Nephron progenitor cell (in vitro differentiated cells): ENCODE measurements at regions not wholly inside any gene's neighbourhood (a gene's known extent, or its start where the extent isn't known, plus 50 kb on each side); places are given as distances from the start of the nearest gene placed in this dataset.
A peak's percentile ranks its signal among the peaks of the same experiment; 100 is the strongest.
"Not testable (repeated sequence)": the region's sequence is repeated elsewhere in the genome, so short reads cannot be mapped to it uniquely, and the experiment has no call there.

Source experiments
- DNase-seq: peaks from one replicate; pipeline ENCODE4 v3.0.0; 2021
- H3K27ac Mint-ChIP-seq: 2 replicates; pipeline ENCODE4 v1.8.0; 2021; ENCODE audit warnings: mild to moderate bottlenecking, moderate library complexity, mixed read lengths
- H3K27me3 Mint-ChIP-seq: 2 replicates; pipeline ENCODE4 v1.8.0; 2021; ENCODE audit warnings: mild to moderate bottlenecking, low read depth, mixed read lengths; ENCODE audit not compliant: poor library complexity
- H3K36me3 Mint-ChIP-seq: 2 replicates; pipeline ENCODE4 v1.8.0; 2021; ENCODE audit warnings: low read depth, mixed read lengths
- H3K4me1 Mint-ChIP-seq: 2 replicates; pipeline ENCODE4 v1.8.0; 2021; ENCODE audit warnings: mixed read lengths
- H3K4me3 Mint-ChIP-seq: 2 replicates; pipeline ENCODE4 v1.8.0; 2021; ENCODE audit warnings: mild to moderate bottlenecking, moderate library complexity, mixed read lengths
- H3K9me3 Mint-ChIP-seq: 2 replicates; pipeline ENCODE4 v1.8.0; 2021; ENCODE audit warnings: mild to moderate bottlenecking, moderate library complexity, mixed read lengths
- TF ChIP-seq, protein P1 (sequence below): fragments of 200-600 bp; sonication (generic); IDR thresholded peaks from 2 replicates; pipeline ENCODE4 v1.5.0; 2021; ENCODE audit warnings: antibody characterized with exemption

DNA sequence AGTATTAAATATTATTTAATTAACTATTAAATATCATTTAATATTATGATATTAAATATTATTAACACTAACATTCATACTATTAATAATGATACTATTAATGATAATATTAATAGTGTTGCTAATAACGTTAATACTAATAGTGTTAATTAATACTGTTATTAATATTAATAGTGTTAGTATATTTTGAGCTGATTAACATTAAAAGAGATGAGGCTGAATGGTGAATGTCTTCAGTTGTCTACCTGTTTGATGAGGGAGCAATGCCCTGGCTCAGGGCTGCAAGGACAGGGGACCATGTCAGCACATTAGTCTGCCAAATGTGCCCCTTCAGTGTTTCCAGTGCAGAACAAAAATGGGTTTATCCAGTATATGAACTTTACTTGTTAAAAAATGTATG, 96.6 kb upstream of the PLEKHG1 start:
- Mint-ChIP-seq H3K27me3 (peaks cover 10% of the 10 kb centered on the region), H3K9me3 (peaks cover 23% of the 10 kb centered on the region), H3K4me3 (no peak overlapping the region), H3K27ac (no peak overlapping the region), H3K4me1 (peaks cover 5% of the 10 kb centered on the region), H3K36me3 (no peaks in the 10 kb centered on the region)
- DNase-seq: no peak
- TF ChIP-seq, protein P1, sequence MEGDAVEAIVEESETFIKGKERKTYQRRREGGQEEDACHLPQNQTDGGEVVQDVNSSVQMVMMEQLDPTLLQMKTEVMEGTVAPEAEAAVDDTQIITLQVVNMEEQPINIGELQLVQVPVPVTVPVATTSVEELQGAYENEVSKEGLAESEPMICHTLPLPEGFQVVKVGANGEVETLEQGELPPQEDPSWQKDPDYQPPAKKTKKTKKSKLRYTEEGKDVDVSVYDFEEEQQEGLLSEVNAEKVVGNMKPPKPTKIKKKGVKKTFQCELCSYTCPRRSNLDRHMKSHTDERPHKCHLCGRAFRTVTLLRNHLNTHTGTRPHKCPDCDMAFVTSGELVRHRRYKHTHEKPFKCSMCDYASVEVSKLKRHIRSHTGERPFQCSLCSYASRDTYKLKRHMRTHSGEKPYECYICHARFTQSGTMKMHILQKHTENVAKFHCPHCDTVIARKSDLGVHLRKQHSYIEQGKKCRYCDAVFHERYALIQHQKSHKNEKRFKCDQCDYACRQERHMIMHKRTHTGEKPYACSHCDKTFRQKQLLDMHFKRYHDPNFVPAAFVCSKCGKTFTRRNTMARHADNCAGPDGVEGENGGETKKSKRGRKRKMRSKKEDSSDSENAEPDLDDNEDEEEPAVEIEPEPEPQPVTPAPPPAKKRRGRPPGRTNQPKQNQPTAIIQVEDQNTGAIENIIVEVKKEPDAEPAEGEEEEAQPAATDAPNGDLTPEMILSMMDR: no peak

DNA sequence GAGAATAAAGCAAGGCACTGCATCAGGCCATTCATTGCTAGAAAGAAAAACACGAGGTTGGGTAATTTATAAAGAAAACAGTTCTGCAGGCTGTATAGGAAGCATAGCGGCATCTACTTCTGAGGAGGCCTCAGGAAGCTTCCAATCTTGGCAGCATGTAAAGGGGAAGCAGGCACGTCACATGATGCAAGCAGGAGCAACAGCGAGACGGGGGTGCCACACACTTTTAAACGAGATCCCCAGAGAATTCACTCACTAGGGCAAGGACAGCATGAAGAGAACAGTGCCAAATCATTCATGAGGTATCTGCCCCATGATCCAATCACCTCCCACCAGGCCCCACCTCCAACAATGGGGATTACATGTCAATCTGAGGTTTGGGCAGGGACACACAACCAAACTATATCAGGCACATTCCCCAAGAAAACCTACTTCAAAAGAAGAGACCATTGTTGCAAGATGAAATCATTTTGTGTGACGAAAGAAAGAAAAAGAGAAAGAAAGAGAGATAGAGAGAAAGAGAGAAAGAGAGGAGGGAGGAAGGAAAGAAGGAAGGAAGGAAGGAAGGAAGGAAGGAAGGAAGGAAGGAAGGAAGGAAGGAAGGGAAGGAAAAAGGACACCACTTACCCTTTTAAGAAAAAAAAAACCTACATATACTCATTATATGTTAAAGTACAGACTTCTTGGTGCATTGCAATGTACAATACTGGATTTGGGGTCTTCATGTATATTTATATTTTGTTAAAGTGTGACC, 95.9 kb upstream of the PLEKHG1 start:
- peaks cover 5% of the 10 kb centered on the region for H3K4me1 Mint-ChIP-seq
- peaks cover 7% of the 10 kb centered on the region for H3K27me3 Mint-ChIP-seq
- no peaks in the 10 kb centered on the region for H3K36me3 Mint-ChIP-seq
- DNase-seq: no peak
- TF ChIP-seq, protein P1: no peak
- H3K27ac Mint-ChIP-seq: no peak overlapping the region
- H3K9me3 Mint-ChIP-seq: peaks cover 26% of the 10 kb centered on the region
- no peak overlapping the region for H3K4me3 Mint-ChIP-seq

DNA sequence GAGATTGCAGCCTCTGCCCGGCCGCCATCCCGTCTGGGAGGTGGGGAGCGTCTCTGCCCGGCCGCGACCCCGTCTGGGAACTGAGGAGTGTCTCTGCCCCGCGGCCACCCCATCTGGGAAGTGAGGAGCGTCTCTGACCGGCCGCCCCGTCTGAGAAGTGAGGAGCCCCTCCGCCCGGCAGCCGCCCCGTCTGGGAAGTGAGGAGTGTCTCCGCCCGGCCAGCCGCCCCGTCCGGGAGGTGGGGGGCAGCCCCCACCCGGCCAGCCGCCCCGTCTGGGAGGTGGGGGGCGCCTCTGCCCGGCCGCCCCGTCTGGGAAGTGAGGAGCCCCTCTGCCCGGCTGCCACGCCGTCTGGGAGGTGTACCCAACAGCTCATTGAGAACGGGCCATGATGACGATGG, 92.3 kb upstream of the PLEKHG1 start:
- H3K36me3 Mint-ChIP-seq, H3K27me3 Mint-ChIP-seq, H3K27ac Mint-ChIP-seq, H3K4me3 Mint-ChIP-seq, H3K4me1 Mint-ChIP-seq, DNase-seq: not testable (repeated sequence)
- H3K9me3 Mint-ChIP-seq: peaks cover 27% of the 10 kb centered on the region

DNA sequence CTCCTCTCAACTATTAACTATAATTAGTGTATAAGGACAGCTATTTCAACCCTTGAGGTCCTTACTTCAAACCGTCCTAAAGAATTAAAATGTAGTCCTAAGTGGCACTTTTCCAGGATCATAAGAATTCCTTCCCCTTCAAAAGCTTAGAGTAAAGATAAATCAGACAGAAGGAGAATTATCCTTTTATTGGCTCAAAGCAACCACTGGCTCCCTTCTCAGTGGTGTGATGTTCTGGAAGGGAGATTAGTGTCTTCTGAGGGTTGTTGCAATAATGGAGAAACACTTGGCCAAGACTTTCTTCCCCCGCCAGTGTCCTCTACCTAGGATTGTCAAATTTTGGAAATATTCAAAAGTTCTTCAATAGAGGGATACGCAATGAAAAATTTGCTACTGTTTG, 89.1 kb upstream of the PLEKHG1 start:
- no peak overlapping the region for H3K4me3 Mint-ChIP-seq
- no peak for DNase-seq
- TF ChIP-seq, protein P1: no peak
- H3K27me3 Mint-ChIP-seq: no peaks in the 10 kb centered on the region
- peaks cover 12% of the 10 kb centered on the region for H3K4me1 Mint-ChIP-seq
- H3K36me3 Mint-ChIP-seq: no peaks in the 10 kb centered on the region
- no peak overlapping the region for H3K27ac Mint-ChIP-seq
- peaks cover 23% of the 10 kb centered on the region for H3K9me3 Mint-ChIP-seq

DNA sequence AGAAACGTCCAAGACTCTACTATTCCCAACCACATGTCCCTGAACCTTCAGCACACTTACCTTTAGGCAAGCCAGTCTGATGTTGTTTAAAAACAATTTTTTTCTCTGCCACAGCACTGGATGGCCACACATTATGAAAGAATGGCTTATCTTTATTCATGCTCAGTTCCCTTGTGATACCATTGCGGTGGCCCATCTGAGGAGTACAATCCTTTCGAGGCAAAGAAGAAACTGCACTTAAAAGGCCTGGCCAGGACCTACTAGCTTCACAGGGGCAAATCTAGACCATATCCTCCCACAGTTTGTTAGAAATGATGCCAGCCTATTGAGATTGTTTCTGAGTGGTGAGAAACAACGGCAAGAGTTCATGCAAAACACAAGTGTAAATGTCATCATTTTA, 88.4 kb upstream of the PLEKHG1 start:
- Mint-ChIP-seq H3K9me3 (peaks cover 18% of the 10 kb centered on the region), H3K4me1 (peaks cover 16% of the 10 kb centered on the region), H3K4me3 (no peak overlapping the region), H3K27me3 (no peaks in the 10 kb centered on the region), H3K36me3 (no peaks in the 10 kb centered on the region), H3K27ac (no peak overlapping the region)
- no peak for DNase-seq
- TF ChIP-seq, protein P1: no peak

DNA sequence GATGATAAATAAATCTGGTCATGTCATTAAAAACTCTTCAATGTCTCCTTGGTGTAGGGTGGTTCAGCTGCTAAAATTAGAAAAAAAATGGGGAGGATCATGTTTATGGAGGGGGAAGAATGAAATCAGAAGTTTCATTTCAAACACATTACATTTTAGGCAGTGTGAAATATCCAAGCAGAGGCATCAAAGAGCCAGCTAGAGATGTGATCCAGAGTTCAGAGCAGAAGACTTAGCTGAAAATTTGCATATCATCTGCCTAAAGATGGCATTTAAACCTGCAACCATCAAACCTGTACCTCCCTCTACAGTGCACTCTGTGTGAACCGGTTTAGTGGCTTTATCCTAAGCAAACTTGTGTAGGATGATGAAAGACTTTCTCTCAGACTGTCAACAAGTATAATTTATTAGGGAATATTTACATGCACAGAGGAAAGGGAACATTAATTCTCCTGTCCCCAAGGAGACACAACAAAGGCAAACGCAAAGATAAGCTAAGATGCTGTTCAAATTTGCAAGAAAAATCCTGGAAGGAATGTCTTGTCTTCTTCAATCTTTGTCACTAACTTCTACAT, 84.8 kb upstream of the PLEKHG1 start:
- peaks cover 4% of the 10 kb centered on the region for H3K27me3 Mint-ChIP-seq
- no peak for DNase-seq
- TF ChIP-seq, protein P1: no peak
- peaks cover 16% of the 10 kb centered on the region for H3K4me1 Mint-ChIP-seq
- H3K4me3 Mint-ChIP-seq: no peak overlapping the region
- H3K36me3 Mint-ChIP-seq: no peaks in the 10 kb centered on the region
- H3K9me3 Mint-ChIP-seq: no peaks in the 10 kb centered on the region
- H3K27ac Mint-ChIP-seq: peak overlapping the region; percentile 17
